ENCODE measurements at regions not wholly inside any gene's neighbourhood (a gene's known extent, or its start where the extent isn't known, plus 50 kb on each side); places are given as distances from the start of the nearest gene placed in this dataset.

DNA sequence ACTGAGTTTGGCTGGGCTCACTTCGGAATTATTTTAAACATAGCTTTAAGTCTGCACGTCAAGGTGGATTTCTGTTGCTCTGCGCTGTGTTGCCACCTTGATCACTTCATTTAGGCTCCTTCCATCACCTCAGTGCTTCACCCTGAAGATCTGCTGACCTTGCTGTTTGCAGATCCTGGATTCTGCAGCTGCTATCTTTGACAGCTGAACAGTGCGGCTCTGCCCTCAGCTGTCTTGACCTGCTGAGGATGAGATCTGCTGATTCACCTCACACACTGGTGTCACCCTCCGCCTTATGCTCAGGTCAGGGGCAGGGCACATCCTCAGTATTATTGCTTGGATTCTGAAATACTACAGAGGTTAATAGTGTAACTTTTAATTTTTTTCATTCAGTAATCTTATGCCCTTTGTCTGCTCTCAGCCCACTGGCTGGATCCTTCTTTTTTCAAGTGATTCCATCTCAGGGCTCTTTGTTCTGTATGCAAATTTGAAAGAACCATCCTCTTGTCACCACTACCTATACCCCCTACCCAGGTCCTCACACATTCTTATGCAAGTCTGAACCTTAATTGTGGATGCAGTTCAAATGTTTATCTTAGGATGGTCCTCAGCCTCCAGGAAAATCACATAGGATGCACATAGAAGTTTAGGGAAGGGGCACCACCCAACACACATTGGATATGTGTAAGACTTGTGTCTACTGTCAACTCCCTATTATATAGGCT lies 364.0 kb downstream of the OLFM3 start:
- TF ChIP-seq, protein P1, sequence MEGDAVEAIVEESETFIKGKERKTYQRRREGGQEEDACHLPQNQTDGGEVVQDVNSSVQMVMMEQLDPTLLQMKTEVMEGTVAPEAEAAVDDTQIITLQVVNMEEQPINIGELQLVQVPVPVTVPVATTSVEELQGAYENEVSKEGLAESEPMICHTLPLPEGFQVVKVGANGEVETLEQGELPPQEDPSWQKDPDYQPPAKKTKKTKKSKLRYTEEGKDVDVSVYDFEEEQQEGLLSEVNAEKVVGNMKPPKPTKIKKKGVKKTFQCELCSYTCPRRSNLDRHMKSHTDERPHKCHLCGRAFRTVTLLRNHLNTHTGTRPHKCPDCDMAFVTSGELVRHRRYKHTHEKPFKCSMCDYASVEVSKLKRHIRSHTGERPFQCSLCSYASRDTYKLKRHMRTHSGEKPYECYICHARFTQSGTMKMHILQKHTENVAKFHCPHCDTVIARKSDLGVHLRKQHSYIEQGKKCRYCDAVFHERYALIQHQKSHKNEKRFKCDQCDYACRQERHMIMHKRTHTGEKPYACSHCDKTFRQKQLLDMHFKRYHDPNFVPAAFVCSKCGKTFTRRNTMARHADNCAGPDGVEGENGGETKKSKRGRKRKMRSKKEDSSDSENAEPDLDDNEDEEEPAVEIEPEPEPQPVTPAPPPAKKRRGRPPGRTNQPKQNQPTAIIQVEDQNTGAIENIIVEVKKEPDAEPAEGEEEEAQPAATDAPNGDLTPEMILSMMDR (IDR thresholded peaks at IDR 0.05; ENCODE audit: low read length): no peak
- TF ChIP-seq EZH2 (IDR thresholded peaks at IDR 0.05; ENCODE audit: borderline replicate concordance, low read length): no peak
